ENCODE measurements at regions not wholly inside any gene's neighbourhood (a gene's known extent, or its start where the extent isn't known, plus 50 kb on each side); places are given as distances from the start of the nearest gene placed in this dataset.

DNA sequence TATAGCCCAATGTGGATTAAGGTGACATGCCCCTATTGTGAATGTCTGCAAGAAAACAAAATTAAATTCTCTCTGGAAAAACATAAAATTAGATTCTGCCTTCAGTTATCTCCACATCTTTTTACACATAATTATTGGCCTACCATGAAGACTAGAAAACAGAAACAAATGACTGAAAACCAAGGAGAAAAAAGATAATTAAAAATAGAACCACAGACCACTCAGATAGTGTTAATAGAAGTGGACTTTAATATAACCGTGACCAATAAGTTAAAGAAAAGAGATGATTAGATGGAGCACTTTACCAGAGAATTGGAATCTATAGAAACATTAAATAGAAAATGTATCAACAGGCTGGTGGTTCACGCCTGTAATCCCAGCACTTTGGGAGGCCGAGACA is 445.7 kb downstream of the EPM2A start:
- no peak for TF ChIP-seq ZNF274 (IDR thresholded peaks at IDR 0.05; ENCODE audit: low read depth, low read length)
- TF ChIP-seq YY1 (IDR thresholded peaks at IDR 0.05; ENCODE audit: insufficient read depth, insufficient read length) = no peak

Measured in NT2/D1 (cell line).